GM19455 (cell line): ENCODE measurements at regions not wholly inside any gene's neighbourhood (a gene's known extent, or its start where the extent isn't known, plus 50 kb on each side); places are given as distances from the start of the nearest gene placed in this dataset.
"Not testable (repeated sequence)": the region's sequence is repeated elsewhere in the genome, so short reads cannot be mapped to it uniquely, and the experiment has no call there.

Source experiments
- ATAC-seq: cut with Tn5 transposase; IDR thresholded peaks from one replicate; pipeline ENCODE4 v1.9.1; 2021; ENCODE audit not compliant: unreplicated experiment

DNA sequence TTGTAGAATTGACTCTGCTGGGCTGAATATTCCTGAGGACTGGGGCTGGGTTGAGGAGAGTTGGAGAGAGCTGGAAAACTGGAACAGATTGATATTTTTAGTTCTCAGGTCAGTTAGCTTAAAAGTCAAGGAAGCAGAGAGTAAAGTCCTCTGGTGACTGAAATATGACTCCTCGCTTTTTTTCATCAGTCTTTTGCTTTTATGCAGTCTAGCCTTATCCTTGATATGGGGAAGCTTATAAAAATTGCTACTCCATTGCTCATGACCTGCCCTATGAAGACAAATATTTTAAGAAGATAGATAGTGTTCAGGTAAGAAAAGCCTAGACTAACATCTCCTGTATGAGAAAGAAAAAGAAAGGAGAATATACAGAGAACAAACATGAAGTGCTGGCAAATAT, 152.7 kb downstream of the C4orf33 start:
- ATAC-seq, result no peak

DNA sequence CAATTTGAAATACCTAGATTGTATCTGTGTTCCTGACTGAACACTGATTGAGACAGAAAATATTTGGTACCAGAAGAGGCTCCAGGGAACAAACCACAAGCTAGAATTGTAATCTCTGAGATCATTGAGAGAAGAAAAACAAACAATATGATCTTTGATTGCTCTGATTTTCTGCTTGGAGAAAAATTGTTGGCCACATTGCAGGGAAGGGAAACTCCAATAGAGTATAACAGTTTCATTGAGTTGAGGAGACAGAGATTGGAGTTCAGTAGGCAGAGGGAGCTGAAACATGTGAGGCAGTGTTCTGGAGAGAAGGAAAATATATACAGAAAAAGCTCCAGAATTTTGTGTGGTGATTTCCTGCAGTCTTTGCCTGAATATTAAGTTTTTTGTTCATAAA, 158.2 kb downstream of the C4orf33 start:
- ATAC-seq, result no peak

DNA sequence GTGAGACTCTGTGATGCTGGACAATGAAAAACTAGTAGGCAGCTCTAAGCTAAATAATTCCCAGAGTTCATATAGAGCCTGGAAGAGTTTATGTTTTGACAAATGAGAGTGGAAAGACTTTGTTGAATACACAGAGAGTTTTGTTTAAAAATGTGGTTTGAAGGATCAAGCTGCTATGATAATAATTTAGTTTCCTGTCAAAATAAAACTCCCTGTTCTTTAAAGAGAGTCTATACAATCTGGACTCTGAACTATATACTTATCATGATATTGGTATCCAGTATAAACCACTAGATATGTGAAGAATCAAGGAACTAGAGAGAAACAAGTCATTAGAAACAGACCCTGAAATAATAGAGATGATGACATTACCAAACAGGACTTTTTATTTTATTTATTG, 158.6 kb downstream of the C4orf33 start:
- ATAC-seq, result no peak

DNA sequence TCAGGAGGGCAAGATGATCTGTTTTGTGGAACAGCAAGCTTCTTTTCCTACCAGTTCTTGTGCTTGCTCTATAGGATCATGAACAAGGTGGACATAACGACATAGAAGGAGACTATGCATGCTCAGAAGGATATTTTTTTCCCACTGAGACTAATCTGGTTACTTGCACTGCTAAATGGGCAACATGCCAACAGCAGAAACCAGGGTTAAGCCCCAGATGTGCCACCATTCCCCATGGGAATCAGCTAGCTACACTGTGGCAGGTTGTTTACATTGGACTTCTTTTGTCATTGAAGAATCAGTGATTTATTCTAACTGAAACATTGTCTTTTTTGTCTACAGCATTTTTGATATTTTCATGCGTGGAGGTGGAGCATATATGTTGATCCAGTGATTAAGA, 165.6 kb downstream of the C4orf33 start:
- no peak for ATAC-seq

DNA sequence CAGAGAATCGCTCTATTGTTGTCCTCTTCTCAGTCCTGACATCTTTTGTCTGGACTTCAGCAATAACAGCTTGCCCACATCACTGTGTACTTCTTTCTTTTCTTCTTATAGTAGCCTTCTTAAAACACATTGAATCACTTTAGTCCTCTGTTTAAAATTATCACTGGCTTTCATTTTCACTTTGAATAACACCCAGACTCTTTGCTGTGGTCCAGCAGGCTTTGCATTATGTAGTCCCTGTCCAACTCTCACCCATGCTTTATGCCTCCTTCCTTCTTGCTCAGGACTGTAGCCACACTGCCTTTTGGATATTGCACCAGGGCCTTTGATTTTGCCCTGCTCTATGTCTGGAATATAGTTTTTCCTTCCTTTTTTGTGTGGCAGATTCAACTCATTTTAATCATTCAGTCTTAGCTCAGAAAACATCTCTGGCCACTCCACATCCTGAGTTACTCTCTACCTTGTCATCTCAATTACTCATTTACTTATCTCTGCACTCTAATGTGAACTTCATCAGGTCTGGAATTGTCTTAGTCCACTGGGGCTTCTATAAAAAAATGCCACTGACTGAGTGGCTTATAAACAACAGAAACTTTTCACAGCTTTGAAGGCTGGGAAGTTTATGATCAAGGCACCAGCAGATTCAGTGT, 168.2 kb downstream of the C4orf33 start:
- peak; percentile 98 for ATAC-seq

DNA sequence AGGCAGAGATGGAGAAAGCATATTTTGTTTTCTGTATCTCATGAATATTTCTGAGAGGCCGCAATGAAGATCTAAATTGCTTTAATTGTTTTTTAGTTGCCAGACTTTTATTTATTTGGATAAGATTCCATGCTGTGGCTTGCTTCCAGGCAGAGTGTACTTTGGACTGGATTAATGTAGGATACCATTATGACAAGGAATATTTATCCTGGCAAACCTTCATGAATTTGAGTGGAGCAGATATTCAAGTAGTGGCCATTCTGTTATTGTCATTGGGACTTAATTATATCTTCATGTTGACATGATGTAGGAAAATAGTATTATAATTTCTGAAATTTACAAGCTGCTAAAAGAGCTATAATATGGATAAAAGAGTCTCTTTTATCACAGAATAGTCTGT, 182.9 kb downstream of the C4orf33 start:
- no peak for ATAC-seq

DNA sequence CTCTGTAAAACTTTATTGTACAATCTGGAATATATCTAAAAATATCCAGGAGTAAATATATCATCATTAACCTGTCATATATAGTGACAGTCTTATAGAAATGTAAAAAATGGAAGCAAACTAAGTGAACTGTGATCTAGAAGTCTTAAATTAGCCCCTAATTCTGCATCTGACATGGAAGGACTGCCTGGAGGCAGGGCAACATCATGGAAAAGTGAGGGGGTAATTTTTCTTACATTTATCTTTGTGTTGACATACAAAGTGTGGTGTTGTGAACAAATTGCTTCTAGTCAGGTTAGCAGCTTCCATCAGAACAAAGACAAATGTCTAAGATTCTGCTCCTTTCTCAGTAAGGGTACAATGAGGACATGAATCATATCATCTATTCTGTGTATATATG, 186.3 kb downstream of the C4orf33 start:
- ATAC-seq, result no peak

DNA sequence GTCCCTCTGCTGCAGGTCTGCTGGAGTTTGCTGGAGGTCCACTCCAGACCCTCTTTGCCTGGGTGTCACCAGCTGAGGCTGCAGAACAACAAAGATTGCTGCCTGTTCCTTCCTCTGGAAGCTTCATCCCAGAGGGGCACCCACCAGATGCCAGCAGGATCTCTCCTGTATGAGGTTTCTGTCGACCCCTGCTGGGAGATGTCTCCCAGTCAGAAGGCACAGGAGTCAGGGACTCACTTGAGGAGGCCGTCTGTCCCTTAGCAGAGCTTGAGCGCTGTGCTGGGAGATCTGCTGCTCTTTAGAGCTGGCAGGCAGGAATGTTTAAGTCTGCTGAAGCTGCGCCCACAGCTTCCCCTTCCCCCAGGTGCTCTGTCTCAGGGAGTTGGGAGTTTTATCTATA, 196.2 kb downstream of the C4orf33 start:
- not testable (repeated sequence) for ATAC-seq

DNA sequence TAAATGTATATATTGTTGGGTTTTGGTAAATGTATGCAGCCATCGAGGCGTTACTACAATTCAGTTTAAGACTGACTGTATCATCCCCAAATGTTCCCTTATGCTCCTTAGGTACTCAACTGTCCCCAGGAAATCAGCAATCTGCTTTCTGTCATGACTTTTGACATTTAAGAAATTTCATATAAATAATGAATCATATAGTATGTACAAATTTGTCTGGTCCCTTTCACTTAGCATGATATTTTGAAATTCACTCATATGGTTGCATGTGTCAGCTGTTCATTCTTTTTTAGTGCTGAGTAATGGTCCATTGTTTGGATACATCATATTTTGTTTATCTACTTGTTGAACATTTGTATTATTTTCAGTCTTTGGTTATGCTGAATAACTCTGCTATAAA, 218.8 kb downstream of the C4orf33 start:
- ATAC-seq, result no peak

DNA sequence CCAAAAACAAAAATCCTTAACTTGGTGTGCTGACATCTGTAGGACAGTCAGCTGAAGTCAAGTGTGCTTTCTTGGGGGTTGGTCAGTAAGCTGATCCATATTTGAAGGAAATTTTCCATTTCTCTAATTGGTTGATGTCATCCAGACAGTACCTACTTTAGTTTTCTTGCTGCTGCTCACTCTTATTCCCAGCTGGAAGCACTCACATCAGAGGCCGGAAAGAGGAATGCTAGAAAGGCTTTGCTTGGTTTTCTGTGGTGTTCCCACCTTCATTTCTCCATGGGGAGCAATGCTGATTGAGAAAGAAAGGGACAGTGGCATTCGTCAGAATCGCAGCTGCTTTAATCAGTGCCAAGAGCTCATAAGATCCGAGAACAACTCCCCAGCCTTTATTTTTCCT, 227.0 kb downstream of the C4orf33 start:
- ATAC-seq, result no peak

DNA sequence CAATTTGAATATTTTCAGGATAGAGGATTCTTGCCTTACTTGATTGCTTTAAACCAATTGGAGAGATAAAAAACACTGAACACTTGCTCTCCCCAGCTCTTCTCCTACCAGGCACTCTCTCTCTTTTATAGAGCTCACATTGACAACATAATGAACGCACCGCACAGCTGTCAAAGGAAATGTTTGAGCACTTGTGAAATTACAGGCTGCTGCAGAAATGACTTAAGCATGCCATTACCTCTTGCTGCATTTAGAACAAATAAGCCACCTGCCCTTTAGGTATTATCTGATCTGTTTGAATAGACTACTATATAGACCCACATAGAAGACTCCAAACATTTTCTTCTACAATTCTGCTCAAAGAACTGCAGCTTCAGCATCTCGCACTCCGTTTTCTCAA, 227.7 kb downstream of the C4orf33 start:
- no peak for ATAC-seq

DNA sequence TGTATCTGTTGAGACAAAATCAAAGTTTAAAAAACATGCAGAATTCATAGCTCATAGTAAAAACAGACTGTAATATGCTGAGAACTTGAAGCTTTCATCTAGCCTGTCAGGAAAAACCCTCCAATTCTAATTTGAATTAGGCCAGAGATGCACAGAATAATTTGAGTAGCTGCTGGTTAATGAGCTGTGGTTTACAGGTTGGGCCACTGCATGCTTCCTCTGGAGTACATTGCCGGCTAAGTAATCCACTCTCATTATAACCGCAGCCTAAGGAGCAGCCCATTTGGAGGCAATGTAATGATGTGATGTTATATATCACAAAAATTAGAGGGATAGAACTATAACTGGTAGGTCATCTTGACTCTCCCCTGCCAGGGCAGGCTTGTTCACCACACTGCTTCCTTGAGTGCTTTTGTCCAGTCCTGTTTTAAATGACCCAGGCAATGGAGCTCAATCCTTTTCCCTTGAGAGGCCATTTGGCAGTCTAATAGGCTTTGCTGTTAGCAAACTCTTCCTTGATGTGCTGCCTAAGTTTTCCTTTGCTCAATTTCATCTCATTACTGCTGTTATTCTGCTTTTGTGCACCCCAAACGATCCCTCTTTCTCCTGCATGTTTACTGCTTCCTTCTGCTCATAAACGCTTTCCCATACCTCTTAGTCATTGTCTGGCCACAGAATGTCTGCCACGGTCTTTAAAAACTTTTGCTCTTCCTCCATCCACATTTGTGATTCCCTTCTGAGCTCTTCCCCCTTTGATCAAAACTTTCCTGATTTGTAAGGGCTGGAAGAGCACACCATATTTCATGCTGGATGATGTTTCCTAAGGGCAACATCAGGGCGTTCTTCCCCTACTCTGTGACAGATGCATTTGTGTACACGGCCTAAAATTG, 230.9 kb downstream of the C4orf33 start:
- no peak for ATAC-seq

DNA sequence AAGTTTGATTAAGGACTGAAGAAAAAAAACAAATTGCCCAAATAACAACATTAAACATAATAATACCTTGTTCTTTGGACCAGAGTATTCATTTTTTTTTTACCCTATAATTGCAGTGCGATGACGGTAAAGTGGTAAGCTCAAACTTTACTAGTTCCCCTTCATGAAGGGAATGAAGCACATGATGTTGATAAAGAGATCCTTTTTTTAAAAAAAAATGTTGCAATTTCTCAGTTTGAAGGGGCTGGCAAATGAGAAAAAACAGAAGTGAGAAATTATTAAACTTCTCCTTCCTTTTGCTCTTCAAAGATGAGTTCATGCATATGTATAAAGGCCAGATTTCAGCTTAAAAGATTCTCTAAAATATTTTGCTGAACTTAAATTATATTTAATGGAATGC, 231.7 kb downstream of the C4orf33 start:
- no peak for ATAC-seq

DNA sequence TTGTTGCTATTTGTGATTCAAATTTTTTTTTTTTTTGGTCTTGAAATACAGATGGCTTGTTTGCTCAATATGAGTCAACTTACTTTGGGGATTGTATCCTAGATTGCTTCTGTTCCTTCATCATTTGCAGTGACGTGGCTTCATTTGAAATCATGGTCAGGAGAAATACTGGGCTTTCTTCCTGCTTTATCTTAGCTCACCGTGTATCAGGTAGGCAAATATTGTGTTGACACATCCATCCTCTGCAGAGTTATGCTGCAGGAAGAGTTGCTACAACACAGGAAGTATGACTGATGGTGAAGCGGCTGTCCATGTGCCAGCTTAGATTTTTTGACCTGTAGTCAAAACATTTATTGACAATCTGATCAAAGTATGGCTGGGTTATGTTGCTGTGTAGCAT, 232.2 kb downstream of the C4orf33 start:
- no peak for ATAC-seq

DNA sequence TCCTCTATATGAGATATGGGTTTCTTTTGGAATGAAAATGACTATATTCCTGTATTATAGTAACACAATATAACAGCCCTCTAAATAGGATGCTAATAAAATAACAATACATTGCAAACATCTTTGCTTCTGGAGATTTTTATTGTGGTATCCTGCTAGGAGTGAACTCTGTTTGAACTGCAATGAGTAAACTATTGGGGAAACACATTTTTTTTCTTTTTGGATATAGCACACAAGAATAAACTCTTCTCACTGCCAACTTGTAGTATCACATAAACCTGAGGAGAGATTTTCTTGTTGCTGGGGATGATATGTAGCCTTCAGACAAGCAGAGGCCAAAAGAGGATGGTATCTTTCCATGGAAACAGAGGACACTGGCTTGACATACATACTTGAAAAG, 238.2 kb downstream of the C4orf33 start:
- no peak for ATAC-seq

DNA sequence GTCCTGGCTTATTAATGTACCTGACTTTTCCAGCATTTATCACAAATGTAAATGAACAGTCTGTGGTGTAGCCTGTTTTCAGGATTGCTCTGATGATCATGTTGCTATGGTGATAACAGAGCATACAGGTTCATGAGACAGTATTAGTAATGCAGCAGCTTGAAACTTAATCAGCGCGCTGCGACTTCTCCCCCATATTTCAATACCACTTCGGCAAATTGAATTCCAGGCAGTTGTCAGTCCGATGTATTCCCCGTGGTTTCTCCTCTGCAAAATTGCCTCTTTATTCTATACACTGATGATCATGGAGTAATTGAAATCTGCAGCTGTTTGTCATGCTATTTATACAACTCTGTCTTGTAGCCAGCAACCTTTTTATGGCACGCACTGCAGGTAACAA, 239.3 kb downstream of the C4orf33 start:
- ATAC-seq, result no peak

DNA sequence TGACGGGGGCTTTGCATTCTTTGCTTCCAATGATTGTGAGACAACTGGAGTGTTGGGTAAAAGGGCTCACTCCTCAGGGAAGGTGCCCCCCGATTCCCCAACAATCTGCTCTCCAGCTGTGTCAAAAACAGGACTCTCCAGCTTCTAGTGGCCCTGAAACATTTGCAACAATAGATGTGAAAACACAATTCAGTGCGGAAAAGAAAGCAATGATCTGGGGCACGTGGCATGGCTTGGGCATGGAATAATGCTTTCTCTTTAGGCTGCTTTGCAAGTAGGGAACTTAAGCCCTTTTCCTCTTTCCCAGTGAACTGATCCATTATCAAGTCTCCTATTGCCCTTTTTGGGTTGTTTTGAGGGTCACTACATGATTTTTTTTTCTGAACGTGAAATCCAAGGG, 239.9 kb downstream of the C4orf33 start:
- no peak for ATAC-seq

DNA sequence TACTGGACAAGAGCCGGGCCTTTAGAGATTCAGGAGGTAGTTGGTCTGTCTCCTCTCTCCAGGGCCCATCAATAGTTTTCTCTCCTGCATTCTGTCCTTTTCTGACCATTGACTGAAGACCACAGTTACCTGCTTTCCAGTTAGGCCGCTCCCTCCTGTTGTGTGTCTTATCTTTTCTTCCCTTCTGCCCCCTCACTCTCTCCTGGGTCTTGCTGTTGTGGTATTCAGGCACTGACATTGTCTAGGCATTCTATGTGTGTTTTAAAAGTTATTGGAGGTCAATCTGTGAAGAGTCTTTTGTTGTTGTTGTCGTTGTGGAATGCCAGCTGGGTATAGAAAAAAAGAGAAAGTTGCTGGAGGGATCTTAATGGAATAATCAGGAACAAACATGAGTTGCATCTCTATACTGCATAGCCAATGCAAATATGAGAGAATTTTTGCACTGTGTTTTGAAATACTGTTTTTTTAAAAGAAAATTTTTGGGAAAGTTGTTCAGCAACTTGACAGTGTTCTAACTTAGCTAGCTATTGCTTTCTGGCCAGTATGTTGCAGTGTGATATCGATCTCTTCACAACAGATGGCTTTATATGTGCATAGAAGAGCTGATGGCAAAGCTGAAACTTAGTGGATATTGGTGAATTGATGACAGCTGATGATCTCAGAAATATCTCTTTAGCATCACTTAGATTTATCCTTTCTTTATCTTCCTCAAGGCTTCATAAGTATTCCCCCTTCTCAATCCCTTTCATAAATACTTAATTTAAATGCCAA, 240.7 kb downstream of the C4orf33 start:
- ATAC-seq, result no peak

DNA sequence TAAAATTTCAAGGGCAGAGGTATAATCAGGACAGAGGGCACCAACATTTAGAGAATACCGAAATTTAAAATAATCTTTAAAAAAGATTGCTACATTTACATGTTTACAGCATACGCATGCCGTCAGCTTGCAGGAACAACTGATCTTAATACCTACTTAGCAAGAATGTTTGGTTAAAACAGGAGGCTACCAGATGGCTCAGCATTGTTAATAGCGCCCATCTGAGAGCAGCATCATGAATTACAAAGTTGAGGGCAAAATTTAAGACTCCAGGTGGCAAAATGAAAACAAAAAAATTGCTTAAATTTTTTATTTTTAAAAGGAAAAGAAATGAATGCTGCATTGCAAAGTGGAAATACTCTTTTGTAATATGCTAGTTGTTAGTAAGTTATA, 241.3 kb downstream of the C4orf33 start:
- ATAC-seq, result no peak

DNA sequence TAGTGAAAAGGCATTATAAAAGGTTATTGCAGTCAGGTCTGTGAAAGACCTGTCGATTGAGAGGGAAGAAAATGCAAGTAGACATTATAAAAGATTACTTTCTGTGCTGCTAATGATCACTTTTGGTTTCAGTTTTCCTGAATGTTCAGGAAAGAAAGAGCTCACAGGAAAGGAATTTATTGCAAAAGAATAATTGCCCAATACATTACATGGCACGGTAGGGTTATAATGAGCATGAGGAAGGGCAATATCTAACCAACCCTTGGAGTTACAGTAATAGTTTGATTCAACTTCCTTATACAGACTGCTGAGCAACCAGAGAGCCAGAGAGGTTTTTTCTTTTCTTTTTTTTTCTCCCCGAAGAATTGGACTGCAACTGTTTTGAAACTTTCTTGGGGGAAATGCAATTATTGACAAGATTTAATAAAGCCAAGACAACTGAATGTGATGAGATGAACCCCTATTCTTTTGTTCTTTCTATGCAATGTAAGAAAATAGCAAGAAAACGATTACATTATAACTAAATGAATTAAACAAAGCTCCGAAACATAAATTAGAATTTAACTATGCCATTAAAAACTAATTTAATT, 247.0 kb downstream of the C4orf33 start:
- no peak for ATAC-seq

DNA sequence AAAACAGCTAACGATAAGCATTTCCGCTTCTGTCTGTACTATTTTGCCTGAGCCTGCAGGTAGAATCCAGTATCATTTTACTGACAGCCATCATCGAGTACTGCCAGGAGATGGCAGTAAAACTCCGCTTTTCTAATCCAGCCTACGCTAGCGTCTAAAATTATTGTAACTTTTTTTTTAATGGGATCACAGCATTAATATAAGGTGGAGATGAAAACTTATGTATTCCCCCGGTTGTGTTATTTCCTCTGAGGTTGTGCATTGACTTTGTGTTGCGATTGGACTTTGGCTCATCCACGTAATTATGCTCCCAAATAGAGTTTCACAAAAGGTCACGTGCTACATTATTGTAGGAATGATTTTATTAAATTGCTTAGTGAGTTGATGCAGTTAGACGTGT, 248.1 kb downstream of the C4orf33 start:
- peak; percentile 72 for ATAC-seq

DNA sequence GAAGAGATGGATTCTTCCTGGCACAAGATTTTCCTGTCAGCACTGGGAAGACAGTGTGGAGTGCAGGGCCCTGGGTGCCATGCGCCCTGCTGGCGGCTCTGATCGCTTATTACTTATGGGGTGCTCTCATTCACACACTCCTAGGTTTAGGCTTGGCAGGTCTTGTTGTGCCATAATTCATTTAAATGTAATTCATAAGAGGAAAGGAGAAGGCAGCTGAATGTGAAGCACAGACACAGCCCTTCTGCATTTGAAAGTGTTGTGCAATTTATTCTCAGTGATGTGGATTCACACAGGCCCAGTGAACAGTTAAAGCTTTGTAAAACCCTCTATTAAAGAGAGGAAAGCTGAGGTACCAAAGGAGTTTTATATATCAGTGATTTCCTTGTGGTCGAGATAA, 249.7 kb downstream of the C4orf33 start:
- ATAC-seq, result no peak
